H7 (cell line): ENCODE measurements at regions not wholly inside any gene's neighbourhood (a gene's known extent, or its start where the extent isn't known, plus 50 kb on each side); places are given as distances from the start of the nearest gene placed in this dataset.
A peak's percentile ranks its signal among the peaks of the same experiment; 100 is the strongest.
"Not testable (repeated sequence)": the region's sequence is repeated elsewhere in the genome, so short reads cannot be mapped to it uniquely, and the experiment has no call there.

Experiments
- DNase-seq: peaks from one replicate; pipeline ENCODE4 v3.0.0; 2012
- H3K27me3 ChIP-seq: 2 replicates; pipeline ENCODE4 v1.6.0; 2011; ENCODE audit warnings: mild to moderate bottlenecking, low read length; ENCODE audit not compliant: control insufficient read depth, insufficient read depth
- H3K36me3 ChIP-seq: replicated peaks from 2 replicates; pipeline ENCODE4 v1.5.1; 2011; ENCODE audit warnings: low read length; ENCODE audit not compliant: control insufficient read depth, insufficient read depth
- H3K4me3 ChIP-seq: 2 replicates; pipeline ENCODE4 v1.5.1; 2011; ENCODE audit warnings: low read depth, mild to moderate bottlenecking, control low read depth, low read length, moderate library complexity; ENCODE audit not compliant: insufficient read depth

DNA sequence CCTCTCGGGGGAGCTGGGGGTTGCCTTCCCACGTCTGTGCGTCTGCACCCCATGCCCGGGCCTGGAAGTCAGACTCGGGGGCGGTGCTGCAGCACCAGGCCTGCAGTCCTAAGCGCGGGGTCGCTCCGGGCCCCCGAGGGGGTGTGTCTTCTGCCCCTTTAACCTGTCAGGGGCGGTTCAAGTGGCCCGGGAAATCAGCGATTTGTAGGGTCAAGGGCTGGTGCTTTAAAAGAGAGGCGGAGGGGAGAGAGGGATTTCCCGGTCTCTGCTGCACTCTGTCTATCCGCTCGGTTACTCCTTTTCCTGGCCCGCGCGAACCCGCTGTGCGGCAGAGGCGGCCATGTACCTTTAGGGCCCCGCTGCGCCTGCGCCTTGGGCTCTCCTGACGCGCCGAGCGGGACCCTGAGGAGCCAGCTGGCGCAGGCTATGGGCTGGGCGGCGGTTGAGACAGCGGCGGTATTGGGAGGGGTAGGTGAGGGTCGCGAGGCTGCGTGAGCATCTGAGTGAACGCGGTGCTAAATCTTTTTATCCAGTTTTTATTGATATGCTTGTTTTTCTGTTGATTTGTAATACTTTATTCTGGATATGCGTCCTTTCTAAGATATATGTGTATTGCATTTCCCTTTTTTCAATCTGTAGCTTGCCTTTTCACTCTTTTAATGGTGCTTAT, 243.5 kb upstream of the NOTCH2NLA start:
- not testable (repeated sequence) for H3K36me3 ChIP-seq

DNA sequence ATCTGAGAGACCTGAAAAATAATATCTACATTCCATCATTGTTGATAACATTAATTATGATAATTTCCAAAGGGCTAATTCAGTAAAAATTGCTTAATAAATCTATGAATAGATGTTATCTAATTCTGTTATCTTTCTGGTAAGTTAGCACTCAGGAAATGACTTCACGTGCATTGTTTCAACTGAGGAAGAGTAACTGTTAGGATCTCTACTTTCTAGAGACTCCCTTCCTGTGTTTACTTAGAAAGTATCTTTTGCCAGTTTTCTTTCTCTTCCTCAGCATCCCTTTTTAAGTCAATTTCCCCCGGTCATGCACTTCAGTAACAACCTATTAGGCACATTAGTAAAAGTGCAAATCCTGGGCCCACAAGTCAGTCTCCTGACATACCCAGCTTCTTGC, 231.1 kb upstream of the NOTCH2NLA start:
- H3K27me3 ChIP-seq, H3K36me3 ChIP-seq, H3K4me3 ChIP-seq, DNase-seq: not testable (repeated sequence)

More for the DNA sequence above, 243.5 kb upstream of the NOTCH2NLA start:
- not testable (repeated sequence) for H3K27me3 ChIP-seq, DNase-seq
- H3K4me3 ChIP-seq = peak overlapping the region; percentile 22

DNA sequence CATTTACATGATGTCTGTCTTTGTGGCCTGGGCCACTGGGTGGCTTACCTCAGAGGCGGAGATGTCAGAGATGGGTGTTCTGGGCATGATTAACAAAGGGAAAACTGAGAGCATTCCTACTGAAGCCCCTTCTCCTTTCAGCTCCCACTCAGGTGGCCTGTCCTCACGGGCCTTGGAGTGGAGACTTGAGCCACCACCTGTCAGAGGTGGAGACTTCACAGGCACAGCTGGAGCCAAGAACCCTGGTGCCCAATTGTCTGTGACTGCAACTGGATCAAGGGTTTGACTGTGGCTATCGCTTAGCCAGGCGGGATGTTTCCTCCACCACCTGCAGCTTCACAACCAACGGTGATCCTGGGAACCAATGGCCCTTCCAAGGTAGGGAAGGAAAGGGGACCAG, 230.5 kb upstream of the NOTCH2NLA start:
- H3K4me3 ChIP-seq, DNase-seq, H3K27me3 ChIP-seq, H3K36me3 ChIP-seq: not testable (repeated sequence)

DNA sequence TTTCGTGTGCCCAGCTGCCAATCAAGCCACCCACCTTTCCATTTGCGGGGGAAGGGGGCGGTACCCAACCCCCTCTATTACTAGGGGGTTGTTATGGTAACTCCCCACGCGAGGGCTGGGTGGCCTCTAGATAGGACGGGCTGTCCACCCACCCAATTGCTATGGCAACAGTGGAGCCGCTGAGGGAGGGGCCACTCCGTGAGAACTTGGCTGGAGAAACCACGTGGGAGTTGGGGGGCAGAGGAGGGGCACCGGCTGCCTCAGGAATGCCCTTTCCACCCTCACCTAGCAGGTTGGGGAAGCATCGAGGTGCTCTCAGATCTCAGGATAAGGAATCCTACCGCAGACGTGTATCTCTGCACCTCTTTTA, 220.0 kb upstream of the NOTCH2NLA start:
- H3K4me3 ChIP-seq, DNase-seq: not testable (repeated sequence)

DNA sequence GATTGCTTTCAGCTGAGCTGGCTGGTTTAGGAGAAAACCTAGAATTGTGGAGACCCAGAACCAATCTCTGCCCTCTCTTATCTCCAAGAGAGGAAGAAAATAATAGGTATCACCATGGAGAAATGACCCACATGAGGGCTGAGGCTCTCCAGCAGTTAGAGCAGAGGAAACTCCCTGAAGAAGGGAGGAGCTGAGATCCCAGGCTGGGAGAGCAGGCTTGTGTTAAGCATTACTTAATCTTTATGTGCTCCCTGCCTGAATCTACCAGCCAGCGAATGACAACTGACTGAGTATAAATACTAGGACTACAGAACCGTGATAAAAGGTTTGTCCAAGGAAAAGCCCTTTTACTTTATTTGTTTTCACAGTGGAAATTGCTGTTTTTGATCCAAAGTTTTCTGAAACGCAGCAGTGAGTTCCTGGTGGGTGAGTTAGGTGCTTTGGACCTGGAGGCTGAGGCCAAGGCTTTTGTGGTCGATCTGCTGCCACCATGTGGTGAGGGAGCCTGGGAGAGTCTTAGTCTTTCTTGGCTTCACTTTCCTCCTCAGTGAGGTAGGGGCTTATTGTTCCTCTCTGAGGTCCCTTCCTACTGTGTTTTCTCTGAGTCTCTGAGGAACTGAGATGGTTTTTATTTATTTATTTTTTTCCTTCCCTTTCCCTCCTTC, 219.5 kb upstream of the NOTCH2NLA start:
- H3K4me3 ChIP-seq, H3K36me3 ChIP-seq, DNase-seq, H3K27me3 ChIP-seq: not testable (repeated sequence)

More for the DNA sequence above, 220.0 kb upstream of the NOTCH2NLA start:
- H3K27me3 ChIP-seq, H3K36me3 ChIP-seq: not testable (repeated sequence)

DNA sequence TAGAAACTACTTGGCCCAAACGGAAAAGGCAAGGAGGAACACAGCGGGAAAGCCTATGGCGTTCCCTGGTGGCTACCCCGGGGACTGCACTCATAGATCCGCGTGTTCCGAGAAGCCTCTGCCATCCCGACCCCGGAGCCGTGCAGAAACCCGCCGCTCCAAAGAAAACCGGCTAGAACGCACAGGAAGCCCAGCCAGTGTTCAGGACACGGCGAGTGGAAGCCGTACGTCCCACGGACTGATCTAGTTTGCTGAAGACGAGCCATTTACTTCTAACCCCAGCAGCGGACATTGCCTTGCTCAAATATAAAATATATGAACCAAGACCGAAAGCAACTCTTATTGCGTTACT, 215.0 kb upstream of the NOTCH2NLA start:
- H3K36me3 ChIP-seq, DNase-seq, H3K27me3 ChIP-seq: not testable (repeated sequence)
- H3K4me3 ChIP-seq = peak overlapping the region; percentile 27

DNA sequence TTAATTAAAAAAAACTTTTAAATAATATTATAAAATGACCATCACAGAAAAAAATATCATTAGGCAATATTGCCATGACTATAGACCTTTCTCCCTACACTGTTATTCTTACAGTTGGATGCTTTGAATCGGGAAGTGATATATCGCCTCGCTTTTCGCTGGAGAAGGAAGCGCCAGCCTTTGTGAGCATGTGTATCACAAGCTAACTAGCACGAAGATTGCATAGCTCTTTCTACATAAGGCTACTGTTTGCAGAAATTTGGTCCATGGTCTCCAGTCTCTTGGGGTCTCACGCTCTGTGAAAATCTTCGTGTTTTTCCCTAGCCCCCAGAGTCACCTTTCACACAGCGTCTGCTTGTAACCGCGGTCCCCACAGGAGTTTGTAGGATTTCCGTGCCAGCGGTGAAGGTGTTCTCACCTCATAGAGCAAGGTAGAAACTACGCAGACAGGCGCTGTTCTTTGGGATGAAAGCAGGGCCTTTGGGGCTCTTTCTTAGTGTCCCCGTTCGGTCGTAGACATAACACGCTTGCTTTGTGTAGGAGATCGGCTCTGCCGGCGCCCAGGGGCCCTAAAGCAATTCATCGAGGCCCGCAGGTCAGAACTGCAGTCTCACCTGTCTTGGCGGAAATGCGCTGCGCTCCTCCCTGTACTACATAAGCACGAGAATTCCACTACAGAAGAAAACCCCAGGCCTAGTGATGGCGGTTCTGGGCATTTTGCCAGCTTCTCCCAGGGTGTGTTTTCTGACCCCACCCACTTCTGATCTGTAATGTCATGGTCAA, 214.5 kb upstream of the NOTCH2NLA start:
- H3K27me3 ChIP-seq, H3K4me3 ChIP-seq, DNase-seq, H3K36me3 ChIP-seq: not testable (repeated sequence)

DNA sequence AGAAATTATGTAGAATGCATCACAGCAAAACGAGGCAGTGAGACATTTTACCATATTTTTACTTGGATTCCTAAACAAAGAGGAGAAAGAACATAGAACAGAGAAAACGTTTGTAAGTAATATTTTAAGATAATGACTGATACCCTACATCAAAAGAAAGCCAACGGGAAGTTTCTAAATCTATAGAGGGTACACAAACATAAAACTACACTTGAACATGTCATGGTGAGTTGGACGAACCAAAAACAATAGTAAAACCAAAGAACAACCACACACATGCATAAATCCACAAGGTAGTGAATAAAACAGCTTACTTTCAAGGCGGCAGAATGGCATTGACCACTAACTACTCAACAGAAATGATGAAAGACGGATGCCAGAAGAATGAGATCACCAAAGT, 209.7 kb upstream of the NOTCH2NLA start:
- not testable (repeated sequence) for H3K36me3 ChIP-seq, H3K27me3 ChIP-seq, DNase-seq, H3K4me3 ChIP-seq

DNA sequence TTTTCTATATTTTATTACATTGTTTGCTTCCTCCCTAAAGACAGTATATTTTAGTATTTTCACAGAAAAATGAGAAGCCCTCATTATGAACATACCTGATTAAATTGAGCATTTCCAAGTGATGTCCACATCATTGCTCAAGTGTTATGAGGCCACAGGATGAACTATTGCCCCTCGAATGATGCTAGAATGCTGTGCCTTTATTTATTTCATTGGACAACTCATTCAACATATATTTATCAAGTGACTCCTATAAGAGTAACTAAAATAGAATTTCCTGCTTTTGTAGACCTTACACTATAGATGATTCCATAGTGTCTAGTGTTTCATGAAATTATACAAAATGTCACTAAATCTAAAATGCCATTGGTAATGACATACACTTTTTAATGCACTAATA, 187.8 kb upstream of the NOTCH2NLA start:
- H3K4me3 ChIP-seq, H3K27me3 ChIP-seq, DNase-seq, H3K36me3 ChIP-seq: not testable (repeated sequence)

DNA sequence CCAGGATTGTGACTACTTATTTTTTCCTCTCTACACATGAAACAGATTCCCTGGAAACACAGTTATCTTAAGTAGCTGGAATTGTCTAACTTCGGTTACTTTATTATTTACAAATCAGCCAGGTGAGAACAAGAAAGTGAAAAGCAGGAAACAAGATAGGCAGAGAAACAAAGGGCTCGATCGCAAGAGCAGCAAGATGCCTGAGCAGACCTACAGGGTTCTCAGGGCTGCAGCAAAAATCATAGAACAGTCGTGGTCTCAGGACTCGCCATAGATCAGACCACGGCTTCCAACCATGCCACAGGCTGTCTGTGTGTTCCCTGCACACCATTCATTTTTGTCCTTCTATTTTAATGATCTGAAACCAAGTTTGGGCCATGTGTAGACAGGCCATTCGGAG, 186.2 kb upstream of the NOTCH2NLA start:
- not testable (repeated sequence) for H3K36me3 ChIP-seq, H3K4me3 ChIP-seq, H3K27me3 ChIP-seq, DNase-seq

DNA sequence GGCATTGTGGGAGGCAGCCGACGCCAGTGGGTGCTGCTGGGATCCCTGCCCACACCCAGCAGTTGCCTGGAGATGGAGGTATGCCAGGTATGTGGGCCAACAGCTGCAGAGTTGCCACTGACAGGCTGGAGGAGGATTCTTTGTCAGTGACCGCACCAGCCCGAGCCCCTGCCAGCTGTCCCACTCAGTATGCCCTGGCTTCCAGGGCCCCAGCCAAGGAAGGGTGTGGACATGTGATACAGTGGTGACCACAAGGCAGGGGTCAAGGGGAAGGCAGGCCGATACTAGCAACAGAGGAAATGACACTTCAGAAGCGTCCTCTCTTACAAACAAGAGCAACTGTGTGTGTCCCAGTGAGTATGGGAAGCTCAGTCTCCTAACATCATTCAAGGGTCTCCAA, 185.1 kb upstream of the NOTCH2NLA start:
- not testable (repeated sequence) for H3K36me3 ChIP-seq, H3K4me3 ChIP-seq, DNase-seq, H3K27me3 ChIP-seq

DNA sequence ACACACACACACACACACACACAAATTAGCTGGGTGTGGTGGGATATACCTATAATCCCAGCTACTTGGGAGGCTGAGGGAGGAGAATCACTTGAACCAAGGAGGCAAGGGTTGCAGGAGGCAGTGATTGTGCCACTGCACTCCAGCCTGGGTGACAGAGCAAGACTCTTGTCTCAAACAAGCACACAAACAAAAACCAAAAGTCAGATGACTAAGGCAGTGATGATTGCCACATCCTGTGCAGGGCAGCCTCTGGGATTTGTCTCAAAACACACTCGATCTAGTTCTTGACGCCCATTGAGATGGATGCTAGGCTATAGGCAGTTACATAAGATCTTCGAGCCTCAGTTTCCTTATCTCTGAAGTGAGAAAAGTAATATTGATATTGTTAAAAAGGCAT, 183.1 kb upstream of the NOTCH2NLA start:
- not testable (repeated sequence) for H3K27me3 ChIP-seq, H3K36me3 ChIP-seq, H3K4me3 ChIP-seq, DNase-seq

DNA sequence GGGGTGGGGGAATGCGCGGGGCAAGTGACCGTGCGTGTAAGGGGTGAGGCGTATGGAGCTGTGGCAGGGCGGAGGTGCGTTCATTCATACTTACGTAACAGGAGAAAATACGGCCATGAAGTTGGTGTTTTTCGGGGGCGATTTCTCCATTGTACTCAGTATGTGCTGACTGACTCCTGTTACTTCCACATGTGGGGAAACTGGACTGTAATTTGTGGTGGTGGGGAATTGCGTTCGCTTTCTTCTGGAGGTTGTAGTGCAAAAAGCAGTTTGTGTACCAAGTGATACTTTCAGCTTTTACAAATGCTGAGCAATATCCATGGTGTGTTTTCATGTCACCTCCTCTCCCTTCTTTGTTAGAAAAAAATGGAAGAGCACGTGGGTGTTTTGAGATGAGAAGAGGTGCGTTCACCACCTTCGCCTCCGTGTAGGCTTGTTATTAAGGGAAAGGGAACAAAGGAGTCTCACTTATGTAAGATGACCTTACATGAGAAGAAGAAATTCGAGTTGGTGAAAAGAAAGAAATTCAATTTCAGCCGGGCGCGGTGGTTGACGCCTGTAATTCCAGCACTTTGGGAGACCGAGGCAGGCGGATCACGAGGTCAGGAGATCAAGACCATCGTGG, 181.1 kb upstream of the NOTCH2NLA start:
- H3K36me3 ChIP-seq, DNase-seq, H3K4me3 ChIP-seq, H3K27me3 ChIP-seq: not testable (repeated sequence)

DNA sequence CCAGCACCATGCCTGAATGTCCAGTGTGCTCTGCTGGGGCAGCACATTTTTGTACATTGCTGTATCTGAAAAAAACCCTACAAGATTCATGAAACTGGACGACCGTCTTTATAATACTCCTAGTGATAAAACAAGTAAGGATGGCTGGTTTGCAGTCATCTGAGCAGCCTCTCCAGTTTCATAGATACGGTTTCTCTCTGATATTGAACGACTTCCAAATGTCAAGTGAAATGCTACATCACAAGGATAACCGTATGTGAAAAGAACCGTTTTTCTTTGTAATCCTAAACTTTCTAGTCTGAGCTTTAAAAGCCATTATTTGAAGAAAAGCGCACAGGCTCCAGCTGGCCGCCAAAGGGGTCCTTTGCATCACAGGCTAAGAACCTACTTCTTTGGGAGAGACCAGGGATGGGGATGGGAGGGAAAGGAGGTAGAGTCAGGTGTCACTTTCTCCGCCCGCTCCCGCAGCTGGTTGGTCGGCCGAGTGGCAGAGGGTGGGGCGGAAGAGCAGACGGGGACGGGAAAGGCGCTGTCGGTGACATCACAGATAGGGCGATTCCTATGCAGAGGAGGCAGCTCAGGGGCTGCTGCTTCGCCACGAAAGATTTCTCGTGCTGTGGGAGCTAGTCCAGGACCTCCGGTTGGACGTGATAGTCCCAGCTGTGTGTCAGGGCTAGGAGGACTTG, 180.4 kb upstream of the NOTCH2NLA start:
- H3K36me3 ChIP-seq, DNase-seq, H3K4me3 ChIP-seq, H3K27me3 ChIP-seq: not testable (repeated sequence)
